GM18858 (cell line): ENCODE measurements at regions not wholly inside any gene's neighbourhood (a gene's known extent, or its start where the extent isn't known, plus 50 kb on each side); places are given as distances from the start of the nearest gene placed in this dataset.
"Not testable (repeated sequence)": the region's sequence is repeated elsewhere in the genome, so short reads cannot be mapped to it uniquely, and the experiment has no call there.

ENCODE experiments used
- ATAC-seq: cut with Tn5 transposase; IDR thresholded peaks from one replicate; pipeline ENCODE4 v1.9.1; 2021; ENCODE audit not compliant: unreplicated experiment

- not testable (repeated sequence) for ATAC-seq
These were observed 76.5 kb upstream of the LINC00632 start for GRCh38 chrX:140633105-140633504.

GRCh38 chrX:140608111-140608510, 101.4 kb upstream of the LINC00632 start:
- ATAC-seq: no peak

GRCh38 chrX:140602140-140602539, 97.3 kb upstream of the SOX3 start:
- no peak for ATAC-seq

GRCh38 chrX:140599851-140600250, 95.0 kb upstream of the SOX3 start:
- ATAC-seq: no peak

GRCh38 chrX:140589657-140590056, 84.8 kb upstream of the SOX3 start:
- ATAC-seq: no peak

- no peak for ATAC-seq
These were observed 82.1 kb upstream of the SOX3 start for GRCh38 chrX:140586951-140587350.

- no peak for ATAC-seq
These were observed 75.6 kb upstream of the SOX3 start for GRCh38 chrX:140580478-140580877.

- peak; percentile 95 for ATAC-seq
These were observed 67.9 kb upstream of the SOX3 start for GRCh38 chrX:140572724-140573123.

- ATAC-seq: no peak
These were observed 59.0 kb upstream of the SOX3 start for GRCh38 chrX:140563893-140564292.
